Choroid plexus epithelial cell (primary cell): ENCODE measurements at regions not wholly inside any gene's neighbourhood (a gene's known extent, or its start where the extent isn't known, plus 50 kb on each side); places are given as distances from the start of the nearest gene placed in this dataset.

Experiments
- DNase-seq: peaks from one replicate; pipeline ENCODE4 v3.0.0-alpha.2; 2010; ENCODE audit warnings: low read depth
- H3K4me3 ChIP-seq: 2 replicates; pipeline ENCODE4 v1.5.1; 2011; ENCODE audit warnings: low read depth, mild to moderate bottlenecking, control low read depth, low read length, moderate library complexity
- CTCF ChIP-seq: conservative IDR thresholded peaks from 2 replicates; pipeline ENCODE4 v1.5.1; 2011; ENCODE audit warnings: low read depth, mild to moderate bottlenecking, control low read depth, inconsistent platforms, low read length, moderate library complexity

DNA sequence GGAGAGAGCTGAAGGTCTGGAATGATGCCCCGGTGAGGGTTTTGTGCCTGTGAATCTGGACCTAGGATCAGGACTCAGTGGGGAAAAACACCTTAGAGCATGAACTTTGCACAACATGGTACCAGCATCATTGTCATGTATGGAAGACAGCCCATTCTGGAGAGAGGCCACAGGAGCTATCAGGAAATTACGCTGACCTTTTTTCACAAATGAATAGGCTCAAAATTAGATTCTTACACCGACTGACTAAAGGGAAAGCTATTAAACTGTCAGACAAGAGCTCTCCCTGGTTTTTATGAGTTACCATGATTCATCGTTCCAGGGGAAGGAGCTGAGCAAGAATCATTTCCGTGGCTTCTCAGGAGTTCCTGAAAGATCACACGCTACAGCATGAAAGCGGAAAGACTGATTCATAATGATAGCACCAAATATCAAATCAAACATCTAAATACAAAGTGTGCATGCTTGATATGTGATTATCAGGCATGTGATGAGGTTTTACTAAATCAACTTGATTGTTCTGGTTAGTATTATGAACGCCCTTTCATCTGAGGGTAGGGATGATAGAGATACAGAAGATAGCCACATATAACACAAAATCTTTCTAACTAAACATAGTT, 224.9 kb upstream of the SMLR1 start:
- no peak overlapping the region for H3K4me3 ChIP-seq
- TF ChIP-seq CTCF, result no peak
- peak; percentile 92 for DNase-seq

GRCh38 chr6:130603391-130603790, 223.8 kb upstream of the SMLR1 start:
- no peak for TF ChIP-seq CTCF
- H3K4me3 ChIP-seq, result no peak overlapping the region
- no peak for DNase-seq

- no peak for TF ChIP-seq CTCF
- DNase-seq, result no peak
- no peak overlapping the region for H3K4me3 ChIP-seq
Measured at GRCh38 chr6:130604841-130605399, 222.3 kb upstream of the SMLR1 start.

DNA sequence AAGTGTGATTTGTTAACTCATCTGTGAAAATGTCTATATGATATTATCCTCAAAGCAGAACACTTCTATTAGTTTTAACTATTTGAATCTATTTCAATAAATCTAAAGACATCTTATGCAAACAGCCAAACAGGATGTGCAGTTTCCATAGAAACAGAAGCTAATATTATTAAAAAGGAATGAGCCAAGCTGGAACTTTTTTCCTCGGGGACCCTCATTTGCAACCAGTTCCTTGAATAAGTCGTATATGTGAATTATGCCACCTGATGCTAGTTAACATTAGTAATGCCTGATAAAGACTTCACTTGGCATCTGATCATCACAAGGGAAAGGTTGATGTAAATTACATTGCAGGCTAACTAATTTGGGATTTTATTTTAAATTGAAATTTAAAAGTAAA, 216.9 kb upstream of the SMLR1 start:
- peak; percentile 26 for DNase-seq
- no peak for TF ChIP-seq CTCF

DNA sequence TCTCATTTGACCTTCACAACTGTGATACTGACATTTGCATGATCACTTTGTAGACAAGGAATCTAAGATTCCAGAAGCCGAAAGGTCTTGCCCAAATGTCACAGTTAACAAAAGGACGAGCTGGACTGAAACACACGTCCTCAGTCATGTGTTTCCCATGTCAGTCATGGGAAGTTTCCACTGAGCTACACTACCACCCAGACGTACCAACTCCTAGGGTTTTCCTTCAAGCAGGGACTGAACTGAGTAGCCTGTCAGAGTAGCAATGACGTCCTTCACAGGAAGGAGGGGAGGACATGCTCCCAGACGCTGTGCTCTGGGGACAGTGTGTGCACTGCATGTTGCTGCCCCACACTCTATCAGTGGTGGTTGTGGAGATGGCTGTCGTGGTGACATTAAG, 215.8 kb upstream of the SMLR1 start:
- no peak overlapping the region for H3K4me3 ChIP-seq
- TF ChIP-seq CTCF, result no peak
- DNase-seq, result no peak

More for the DNA sequence above, 216.9 kb upstream of the SMLR1 start:
- no peak overlapping the region for H3K4me3 ChIP-seq

DNA sequence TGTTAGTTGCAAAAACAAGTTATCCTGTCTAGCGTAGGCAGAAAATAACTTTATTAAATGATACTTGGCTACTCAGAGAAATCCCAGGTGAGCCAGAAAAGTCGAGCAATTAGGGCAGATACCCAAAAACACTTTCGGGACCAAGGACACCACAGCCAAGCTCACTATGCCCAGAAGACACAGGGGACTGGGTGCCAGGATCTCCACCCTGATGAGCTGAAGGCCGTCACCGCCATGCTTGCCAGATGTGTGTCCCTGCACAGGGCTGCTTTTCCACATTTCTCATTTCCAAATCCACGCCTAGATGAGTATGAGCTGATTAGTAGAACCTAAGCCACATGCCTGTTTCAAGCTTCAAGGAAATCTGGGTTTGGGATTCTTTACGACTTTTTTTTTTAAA, 214.0 kb upstream of the SMLR1 start:
- no peak for TF ChIP-seq CTCF
- no peak for DNase-seq
- no peak overlapping the region for H3K4me3 ChIP-seq

DNA sequence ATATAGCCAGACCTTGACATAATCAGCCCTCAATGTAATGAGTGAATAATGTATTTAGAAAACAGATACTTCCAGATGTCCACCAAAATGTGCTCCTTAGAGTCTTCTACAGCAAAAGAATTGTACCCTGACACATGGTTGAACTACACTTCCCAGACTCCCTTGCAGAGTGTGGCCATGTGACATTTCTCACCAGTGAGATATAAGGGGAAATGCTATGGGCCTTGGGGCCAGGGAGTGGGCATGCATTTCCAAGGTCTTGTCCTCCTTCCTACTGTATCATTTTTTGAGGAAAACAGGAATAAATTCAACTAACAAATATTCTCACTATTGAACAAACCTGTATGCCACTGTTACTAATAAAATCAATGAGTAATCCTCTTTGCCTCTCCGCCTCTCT, 211.4 kb upstream of the SMLR1 start:
- TF ChIP-seq CTCF, result no peak
- no peak for DNase-seq
- no peak overlapping the region for H3K4me3 ChIP-seq
